Urinary bladder (tissue), 3 donors: ENCODE measurements at regions not wholly inside any gene's neighbourhood (a gene's known extent, or its start where the extent isn't known, plus 50 kb on each side); places are given as distances from the start of the nearest gene placed in this dataset.
"Not testable (repeated sequence)": the region's sequence is repeated elsewhere in the genome, so short reads cannot be mapped to it uniquely, and the experiment has no call there.

Experiments
- DNase-seq: peaks from one replicate; pipeline ENCODE4 v3.0.0-alpha.2; 2015; ENCODE audit errors: extremely low spot score
- H3K27ac ChIP-seq: one replicate; pipeline ENCODE4 v1.5.1; 2013; ENCODE audit warnings: low read depth, mild to moderate bottlenecking, moderate library complexity
- H3K36me3 ChIP-seq: one replicate; pipeline ENCODE4 v1.6.1; 2013; ENCODE audit warnings: mild to moderate bottlenecking, moderate library complexity; ENCODE audit not compliant: insufficient read depth
- H3K4me1 ChIP-seq: one replicate; pipeline ENCODE4 v1.6.1; 2013; ENCODE audit warnings: mild to moderate bottlenecking, moderate library complexity; ENCODE audit not compliant: insufficient read depth
- H3K4me3 ChIP-seq: one replicate; pipeline ENCODE4 v1.5.1; 2013; ENCODE audit warnings: low read depth, low read length
- WGBS: extraction: QIAGEN DNeasy Blood & Tissue Kit; methylation state at CpG from one replicate; pipeline ENCODE4 v1.1.7; 2013; 5-methylcytosine and 5-hydroxymethylcytosine counted together
- donor health status: healthy with polysubstance abuse.
- donor health status: healthy.

DNA sequence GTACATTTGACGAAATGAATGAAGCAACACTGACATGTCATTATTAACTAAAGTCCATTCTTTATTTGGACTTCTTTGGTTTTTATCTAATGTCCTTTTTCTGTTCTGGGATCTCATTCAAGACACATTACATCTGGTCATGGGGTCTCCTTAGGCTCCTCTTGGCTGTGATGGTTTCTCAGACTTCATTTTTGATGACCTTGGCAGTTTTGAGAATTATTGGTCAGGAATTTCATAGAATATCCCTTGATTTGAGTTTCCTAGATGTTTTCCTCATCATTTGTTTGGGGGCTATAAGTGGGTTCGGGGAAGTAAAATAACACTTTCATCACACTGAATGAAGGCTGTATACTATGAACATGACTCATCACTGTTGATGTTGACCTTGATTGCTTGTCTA is 770.6 kb downstream of the AACS start:
- Histone ChIP-seq H3K4me3 (no peak overlapping the region), H3K36me3 (no peaks in the 10 kb centered on the region), H3K27ac (no peak overlapping the region), H3K4me1 (no peaks in the 10 kb centered on the region)
- WGBS: 67% methylated on average over 2 of the region's 2 CpGs
- no peak for DNase-seq

- DNase-seq: no peak
- no peak overlapping the region for H3K4me3 ChIP-seq
- 77% methylated on average over 2 of the region's 2 CpGs for WGBS
- H3K36me3 ChIP-seq: no peaks in the 10 kb centered on the region
- H3K4me1 ChIP-seq: no peaks in the 10 kb centered on the region
- H3K27ac ChIP-seq: no peak overlapping the region
These were observed 771.4 kb downstream of the AACS start for GRCh38 chr12:125836647-125837046.

DNA sequence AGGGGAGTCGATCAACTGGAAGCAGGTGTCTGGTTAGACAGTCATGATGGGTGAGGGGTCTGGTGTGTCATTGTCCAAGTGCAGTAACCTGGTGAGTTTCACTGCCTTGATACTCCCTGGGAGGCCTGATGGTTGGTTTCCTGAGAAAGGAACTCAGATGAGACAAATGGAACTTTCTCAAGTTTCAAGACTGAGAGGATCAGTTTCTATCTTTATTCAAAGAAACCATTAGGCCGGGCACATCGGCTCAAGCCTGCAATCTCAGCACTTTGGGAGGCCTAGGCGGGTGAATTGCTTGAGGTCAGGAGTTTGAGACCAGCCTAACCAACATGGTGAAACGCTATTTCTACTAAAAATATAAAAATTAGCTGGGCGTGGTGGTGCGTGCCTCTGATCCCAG is 776.1 kb downstream of the AACS start:
- H3K36me3 ChIP-seq: no peaks in the 10 kb centered on the region
- no peak for DNase-seq
- WGBS: 84% methylated on average over 7 of the region's 7 CpGs

GRCh38 chr12:125852116-125852515 is 786.9 kb downstream of the AACS start:
- WGBS: 79% methylated on average over 5 of the region's 5 CpGs
- Histone ChIP-seq H3K4me3 (no peak overlapping the region), H3K36me3 (no peaks in the 10 kb centered on the region), H3K4me1 (no peaks in the 10 kb centered on the region), H3K27ac (no peak overlapping the region)
- DNase-seq: no peak

More for the DNA sequence above, 776.1 kb downstream of the AACS start:
- Histone ChIP-seq H3K4me3 (no peak overlapping the region), H3K27ac (no peak overlapping the region), H3K4me1 (no peaks in the 10 kb centered on the region)

DNA sequence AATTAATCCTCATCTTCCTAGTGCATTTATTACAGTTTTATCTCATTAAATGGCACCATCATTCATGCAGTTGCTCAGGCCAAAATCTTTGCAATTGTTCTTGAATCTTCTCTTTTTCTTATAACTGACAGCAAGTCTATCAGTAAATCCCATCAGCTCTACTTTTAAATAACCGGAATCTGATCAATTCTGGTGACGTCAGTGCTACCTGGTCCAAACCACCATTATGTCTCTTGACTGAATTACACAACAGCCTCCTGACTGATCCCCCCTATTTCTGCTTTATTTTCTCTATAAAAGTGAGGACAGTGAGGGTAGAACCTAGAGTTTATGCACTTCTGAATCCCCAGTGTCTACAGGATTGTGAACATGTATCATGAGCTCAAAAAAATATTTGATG is 787.4 kb downstream of the AACS start:
- no peaks in the 10 kb centered on the region for H3K4me1 ChIP-seq
- H3K36me3 ChIP-seq: no peaks in the 10 kb centered on the region
- 86% methylated on average over 2 of the region's 2 CpGs for WGBS
- no peak for DNase-seq
- no peak overlapping the region for H3K4me3 ChIP-seq
- H3K27ac ChIP-seq: no peak overlapping the region

DNA sequence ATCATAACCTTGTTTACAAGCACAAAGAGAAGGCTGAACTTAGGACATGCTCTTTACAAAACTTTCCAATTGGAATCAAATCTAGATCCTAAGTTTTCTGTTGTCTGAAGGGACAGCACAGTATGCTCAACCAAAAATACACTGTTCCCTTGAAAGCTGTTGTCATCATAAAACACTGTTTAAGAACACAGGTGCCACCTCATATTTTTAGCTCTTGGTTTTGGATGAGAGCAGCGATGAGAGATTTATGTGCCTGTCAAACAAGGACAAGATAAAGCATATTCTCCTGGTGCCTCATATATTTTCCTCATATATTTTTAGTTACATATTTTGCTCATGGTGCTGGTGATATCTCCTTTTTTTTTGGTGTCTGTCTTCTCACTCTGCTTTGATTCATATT is 788.4 kb downstream of the AACS start:
- 52% methylated on average over 1 of the region's 1 CpG for WGBS
- no peaks in the 10 kb centered on the region for H3K4me1 ChIP-seq
- no peaks in the 10 kb centered on the region for H3K36me3 ChIP-seq
- no peak overlapping the region for H3K4me3 ChIP-seq
- H3K27ac ChIP-seq: no peak overlapping the region
- no peak for DNase-seq

- WGBS: 40% methylated on average over 3 of the region's 3 CpGs
- H3K36me3 ChIP-seq: no peaks in the 10 kb centered on the region
- H3K4me1 ChIP-seq: no peaks in the 10 kb centered on the region
- no peak for DNase-seq
- no peak overlapping the region for H3K4me3 ChIP-seq
- H3K27ac ChIP-seq: no peak overlapping the region
These were observed 791.1 kb downstream of the AACS start for GRCh38 chr12:125856366-125856765.

DNA sequence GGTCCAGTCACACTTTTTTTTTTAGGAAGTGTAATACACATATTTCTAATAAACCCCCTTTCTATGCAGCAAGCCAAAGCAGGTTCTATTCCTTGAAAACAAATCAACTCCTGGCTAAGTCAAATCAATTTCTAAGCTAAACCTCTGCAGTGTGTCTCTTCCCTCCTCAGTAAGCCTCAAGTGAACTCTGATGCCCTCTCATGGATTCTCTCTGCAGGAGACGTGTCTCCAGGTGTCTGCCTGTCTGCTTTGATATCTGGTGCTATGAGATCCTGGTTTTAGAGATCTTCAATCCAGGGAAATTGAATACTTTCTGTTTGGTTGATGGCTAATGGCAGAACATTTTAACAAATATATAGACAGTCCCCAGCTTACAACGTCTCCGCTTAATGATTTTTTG is 791.7 kb downstream of the AACS start:
- H3K36me3 ChIP-seq: no peaks in the 10 kb centered on the region
- H3K4me3 ChIP-seq: no peak overlapping the region
- DNase-seq: no peak
- no peaks in the 10 kb centered on the region for H3K4me1 ChIP-seq
- 59% methylated on average over 3 of the region's 3 CpGs for WGBS
- H3K27ac ChIP-seq: no peak overlapping the region

GRCh38 chr12:125860672-125861288 is 795.5 kb downstream of the AACS start:
- no peak for DNase-seq
- Histone ChIP-seq H3K4me3 (no peak overlapping the region), H3K36me3 (no peaks in the 10 kb centered on the region), H3K27ac (no peak overlapping the region), H3K4me1 (no peaks in the 10 kb centered on the region)
- 88% methylated on average over 17 of the region's 17 CpGs for WGBS

- Histone ChIP-seq H3K4me3 (no peak overlapping the region), H3K4me1 (no peaks in the 10 kb centered on the region), H3K27ac (no peak overlapping the region), H3K36me3 (no peaks in the 10 kb centered on the region)
- DNase-seq: peak; percentile 6
- WGBS: 31% methylated on average over 68 of the region's 68 CpGs
These were observed 796.4 kb downstream of the AACS start for GRCh38 chr12:125861299-125862281.

DNA sequence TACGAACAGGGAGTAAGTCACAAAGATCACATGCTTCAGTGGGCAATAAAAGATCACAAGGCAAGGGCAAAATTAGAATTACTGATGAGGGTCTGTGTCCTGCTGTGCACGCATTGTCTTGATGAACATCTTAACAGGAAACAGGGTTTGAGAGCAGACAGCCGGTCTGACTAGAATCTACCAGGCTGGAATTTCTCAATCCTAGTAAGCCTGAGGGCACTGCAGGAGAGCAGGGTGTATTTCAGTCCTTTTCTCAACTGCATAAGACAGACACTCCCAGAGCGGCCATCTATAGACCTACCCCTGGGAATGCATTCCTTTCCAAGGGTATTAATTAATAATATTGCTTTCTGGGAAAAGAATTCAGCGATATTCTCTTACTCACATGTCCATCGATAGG is 800.0 kb downstream of the AACS start:
- 82% methylated on average over 6 of the region's 6 CpGs for WGBS
- H3K4me3 ChIP-seq, H3K4me1 ChIP-seq, H3K27ac ChIP-seq, H3K36me3 ChIP-seq, DNase-seq: not testable (repeated sequence)

- H3K4me3 ChIP-seq: no peak overlapping the region
- H3K27ac ChIP-seq: no peak overlapping the region
- whole genome bisulfite sequencing: 94% methylated on average over 9 of the region's 9 CpGs
- DNase-seq: no peak
- H3K4me1 ChIP-seq: no peaks in the 10 kb centered on the region
- H3K36me3 ChIP-seq: no peaks in the 10 kb centered on the region
These were observed 806.8 kb downstream of the AACS start for GRCh38 chr12:125871811-125872594.

DNA sequence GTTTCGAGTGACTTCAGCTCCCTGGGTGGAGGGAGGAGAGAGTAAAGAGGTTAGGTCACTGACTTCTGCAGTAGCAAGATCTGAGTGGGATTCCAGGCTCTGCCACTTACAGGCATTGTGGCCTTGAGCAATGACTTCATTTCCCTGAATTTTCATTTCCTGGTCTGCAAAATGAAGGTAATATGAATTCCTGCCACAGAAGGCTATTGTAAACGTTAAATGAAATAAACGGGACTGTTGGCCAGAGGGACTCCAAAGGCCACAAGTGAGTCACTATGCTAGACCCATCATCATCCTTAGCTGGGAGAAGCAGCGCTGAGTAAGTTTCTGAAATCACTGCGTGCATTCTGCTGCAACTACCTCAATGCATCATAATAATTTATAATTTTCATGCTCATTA is 807.8 kb downstream of the AACS start:
- WGBS: 72% methylated on average over 5 of the region's 5 CpGs
- H3K4me3 ChIP-seq: no peak overlapping the region
- DNase-seq: no peak

More for the DNA sequence above, 807.8 kb downstream of the AACS start:
- Histone ChIP-seq H3K4me1 (no peaks in the 10 kb centered on the region), H3K27ac (no peak overlapping the region), H3K36me3 (no peaks in the 10 kb centered on the region)
